SK-N-SH treated with all-trans-retinoic acid at 6 μM for 48 hours (cell line): ENCODE measurements at regions not wholly inside any gene's neighbourhood (a gene's known extent, or its start where the extent isn't known, plus 50 kb on each side); places are given as distances from the start of the nearest gene placed in this dataset.

Experiments
- CSDC2 ChIP-seq: fragments of 250-450 bp; sonication (Bioruptor Pico); IDR thresholded peaks from 2 replicates; pipeline ENCODE4 v1.5.0; 2020; ENCODE audit warnings: mild to moderate bottlenecking, moderate library complexity
- TF ChIP-seq, protein P1 (sequence below): fragments of 250-450 bp; sonication (Bioruptor Pico); IDR thresholded peaks from 2 replicates; pipeline ENCODE4 v1.5.0; 2020; ENCODE audit warnings: mild to moderate bottlenecking, moderate library complexity
- TF ChIP-seq, protein P2 (sequence below): fragments of 250-450 bp; sonication (Bioruptor Pico); IDR thresholded peaks from 2 replicates; pipeline ENCODE4 v1.5.1; 2021; ENCODE audit warnings: mild to moderate bottlenecking, moderate library complexity
- TF ChIP-seq, protein P3 (sequence below): fragments of 250-450 bp; sonication (Bioruptor Pico); IDR thresholded peaks from 2 replicates; pipeline ENCODE4 v1.5.1; 2020; ENCODE audit warnings: low read depth, mild to moderate bottlenecking, moderate library complexity

DNA sequence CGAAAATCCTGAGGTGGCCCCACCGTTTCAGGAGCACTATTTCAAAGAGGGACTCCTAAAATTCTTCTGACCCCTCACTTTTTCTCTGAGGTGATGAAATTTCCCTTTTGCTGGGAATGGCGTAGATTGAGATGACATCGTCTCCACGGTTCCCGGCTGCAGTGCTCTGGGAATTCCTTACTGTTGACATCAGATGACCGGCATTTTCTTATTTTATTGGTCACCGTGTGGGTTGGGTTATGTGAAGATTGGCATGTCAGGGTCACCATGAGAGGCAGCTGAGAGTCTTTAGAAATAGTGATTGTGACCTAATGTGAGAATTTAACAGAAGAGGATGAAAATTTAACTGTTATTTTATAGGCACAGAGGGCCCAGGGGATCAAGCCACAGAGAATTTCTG lies 356.7 kb downstream of the FGF9 start:
- TF ChIP-seq, protein P1, sequence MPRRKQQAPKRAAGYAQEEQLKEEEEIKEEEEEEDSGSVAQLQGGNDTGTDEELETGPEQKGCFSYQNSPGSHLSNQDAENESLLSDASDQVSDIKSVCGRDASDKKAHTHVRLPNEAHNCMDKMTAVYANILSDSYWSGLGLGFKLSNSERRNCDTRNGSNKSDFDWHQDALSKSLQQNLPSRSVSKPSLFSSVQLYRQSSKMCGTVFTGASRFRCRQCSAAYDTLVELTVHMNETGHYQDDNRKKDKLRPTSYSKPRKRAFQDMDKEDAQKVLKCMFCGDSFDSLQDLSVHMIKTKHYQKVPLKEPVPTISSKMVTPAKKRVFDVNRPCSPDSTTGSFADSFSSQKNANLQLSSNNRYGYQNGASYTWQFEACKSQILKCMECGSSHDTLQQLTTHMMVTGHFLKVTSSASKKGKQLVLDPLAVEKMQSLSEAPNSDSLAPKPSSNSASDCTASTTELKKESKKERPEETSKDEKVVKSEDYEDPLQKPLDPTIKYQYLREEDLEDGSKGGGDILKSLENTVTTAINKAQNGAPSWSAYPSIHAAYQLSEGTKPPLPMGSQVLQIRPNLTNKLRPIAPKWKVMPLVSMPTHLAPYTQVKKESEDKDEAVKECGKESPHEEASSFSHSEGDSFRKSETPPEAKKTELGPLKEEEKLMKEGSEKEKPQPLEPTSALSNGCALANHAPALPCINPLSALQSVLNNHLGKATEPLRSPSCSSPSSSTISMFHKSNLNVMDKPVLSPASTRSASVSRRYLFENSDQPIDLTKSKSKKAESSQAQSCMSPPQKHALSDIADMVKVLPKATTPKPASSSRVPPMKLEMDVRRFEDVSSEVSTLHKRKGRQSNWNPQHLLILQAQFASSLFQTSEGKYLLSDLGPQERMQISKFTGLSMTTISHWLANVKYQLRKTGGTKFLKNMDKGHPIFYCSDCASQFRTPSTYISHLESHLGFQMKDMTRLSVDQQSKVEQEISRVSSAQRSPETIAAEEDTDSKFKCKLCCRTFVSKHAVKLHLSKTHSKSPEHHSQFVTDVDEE: no peak
- TF ChIP-seq CSDC2: no peak
- TF ChIP-seq, protein P2, sequence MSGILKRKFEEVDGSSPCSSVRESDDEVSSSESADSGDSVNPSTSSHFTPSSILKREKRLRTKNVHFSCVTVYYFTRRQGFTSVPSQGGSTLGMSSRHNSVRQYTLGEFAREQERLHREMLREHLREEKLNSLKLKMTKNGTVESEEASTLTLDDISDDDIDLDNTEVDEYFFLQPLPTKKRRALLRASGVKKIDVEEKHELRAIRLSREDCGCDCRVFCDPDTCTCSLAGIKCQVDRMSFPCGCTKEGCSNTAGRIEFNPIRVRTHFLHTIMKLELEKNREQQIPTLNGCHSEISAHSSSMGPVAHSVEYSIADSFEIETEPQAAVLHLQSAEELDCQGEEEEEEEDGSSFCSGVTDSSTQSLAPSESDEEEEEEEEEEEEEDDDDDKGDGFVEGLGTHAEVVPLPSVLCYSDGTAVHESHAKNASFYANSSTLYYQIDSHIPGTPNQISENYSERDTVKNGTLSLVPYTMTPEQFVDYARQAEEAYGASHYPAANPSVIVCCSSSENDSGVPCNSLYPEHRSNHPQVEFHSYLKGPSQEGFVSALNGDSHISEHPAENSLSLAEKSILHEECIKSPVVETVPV (CRISPR knock-in tag): no peak
- TF ChIP-seq, protein P3, sequence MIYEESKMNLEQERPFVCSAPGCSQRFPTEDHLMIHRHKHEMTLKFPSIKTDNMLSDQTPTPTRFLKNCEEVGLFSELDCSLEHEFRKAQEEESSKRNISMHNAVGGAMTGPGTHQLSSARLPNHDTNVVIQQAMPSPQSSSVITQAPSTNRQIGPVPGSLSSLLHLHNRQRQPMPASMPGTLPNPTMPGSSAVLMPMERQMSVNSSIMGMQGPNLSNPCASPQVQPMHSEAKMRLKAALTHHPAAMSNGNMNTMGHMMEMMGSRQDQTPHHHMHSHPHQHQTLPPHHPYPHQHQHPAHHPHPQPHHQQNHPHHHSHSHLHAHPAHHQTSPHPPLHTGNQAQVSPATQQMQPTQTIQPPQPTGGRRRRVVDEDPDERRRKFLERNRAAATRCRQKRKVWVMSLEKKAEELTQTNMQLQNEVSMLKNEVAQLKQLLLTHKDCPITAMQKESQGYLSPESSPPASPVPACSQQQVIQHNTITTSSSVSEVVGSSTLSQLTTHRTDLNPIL (CRISPR knock-in tag): no peak
